GM18873 (cell line): ENCODE measurements at regions not wholly inside any gene's neighbourhood (a gene's known extent, or its start where the extent isn't known, plus 50 kb on each side); places are given as distances from the start of the nearest gene placed in this dataset.
"Not testable (repeated sequence)": the region's sequence is repeated elsewhere in the genome, so short reads cannot be mapped to it uniquely, and the experiment has no call there.

Experiments
- ATAC-seq: cut with Tn5 transposase; IDR thresholded peaks from one replicate; pipeline ENCODE4 v1.9.1; 2021; ENCODE audit warnings: mild to moderate bottlenecking, moderate library complexity, moderate number of reproducible peaks; ENCODE audit not compliant: unreplicated experiment, low FRiP score

DNA sequence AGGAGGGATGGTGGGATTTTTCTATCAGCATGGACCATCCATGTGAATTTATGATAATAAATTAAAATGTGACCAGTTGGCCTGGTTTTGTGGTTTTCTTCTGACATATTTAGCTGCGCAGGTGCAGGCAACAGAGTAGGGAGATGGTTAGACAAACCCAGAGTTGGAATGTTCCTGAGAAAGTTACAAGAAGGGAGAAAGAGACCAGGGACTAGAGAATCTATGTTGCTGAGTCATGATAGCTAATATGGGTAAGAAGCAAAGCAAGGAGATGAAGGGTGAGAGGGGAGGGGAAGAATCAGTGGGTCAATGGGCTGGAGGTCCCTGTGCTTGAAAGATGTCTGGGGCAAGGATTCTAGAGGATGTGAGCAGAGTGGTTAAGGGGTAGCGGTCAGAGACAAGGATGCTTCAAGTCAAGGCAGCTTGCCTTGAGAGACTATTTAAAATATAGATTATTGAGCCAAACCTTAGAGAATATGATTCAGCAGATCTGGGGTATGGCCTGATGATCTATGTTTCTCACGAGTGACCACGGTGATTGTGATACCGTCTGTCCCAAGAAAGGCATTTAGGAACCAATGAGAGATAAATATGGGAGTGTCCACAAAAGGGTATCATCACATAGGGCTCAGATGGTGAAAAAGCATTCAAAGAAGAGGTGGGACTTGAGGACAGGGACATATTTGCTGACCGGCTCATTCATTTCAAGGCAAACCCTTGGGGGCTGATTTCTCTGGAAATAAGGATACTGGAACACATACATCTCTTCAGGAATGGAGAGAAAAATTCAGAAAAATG lies 219.7 kb upstream of the PLD5 start:
- ATAC-seq, result no peak

- no peak for ATAC-seq
Measured at GRCh38 chr1:242738702-242739645, 214.5 kb upstream of the PLD5 start.

GRCh38 chr1:242736611-242737010 lies 212.1 kb upstream of the PLD5 start:
- no peak for ATAC-seq

- ATAC-seq, result no peak
Measured at GRCh38 chr1:242735323-242735722, 210.8 kb upstream of the PLD5 start.

DNA sequence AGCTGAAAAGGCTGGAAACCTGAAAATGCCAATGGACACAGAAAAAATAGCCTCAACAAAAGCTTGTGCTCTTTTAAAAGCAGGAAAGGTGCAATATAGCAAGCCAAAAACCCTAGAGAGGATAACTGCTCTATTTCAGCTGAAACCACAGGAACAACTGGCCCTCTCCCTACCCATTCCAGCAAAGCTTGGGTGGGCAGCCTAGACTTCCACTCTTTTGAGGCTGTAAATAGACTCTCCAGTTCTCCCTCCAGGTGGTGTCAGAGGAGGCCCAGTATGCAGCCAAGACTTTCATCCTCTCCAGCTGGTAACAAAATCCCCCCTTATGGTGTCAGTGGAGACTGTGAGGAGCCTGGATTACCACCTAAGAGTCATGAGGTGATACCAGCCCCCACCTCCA lies 206.9 kb upstream of the PLD5 start:
- ATAC-seq, result no peak

DNA sequence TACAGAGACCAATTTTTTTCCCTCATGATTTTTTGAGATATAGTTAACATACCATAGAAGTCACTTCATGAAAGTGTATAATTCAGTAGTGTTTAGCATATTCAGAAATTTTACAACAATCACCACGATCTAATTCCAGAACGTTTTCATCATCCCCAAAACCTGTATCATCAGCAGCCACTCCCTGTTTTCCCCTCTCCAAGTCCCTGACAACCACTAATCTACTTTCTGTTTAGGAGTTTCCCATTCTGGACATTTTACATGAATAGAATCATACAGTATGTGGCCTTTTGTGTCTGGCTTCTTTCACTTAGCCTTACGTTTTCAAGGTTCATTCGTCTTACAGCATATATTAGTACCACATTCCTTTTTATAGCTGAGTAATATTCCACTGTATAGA lies 204.2 kb upstream of the PLD5 start:
- ATAC-seq, result no peak

- ATAC-seq, result no peak
Measured at GRCh38 chr1:242723044-242723716, 198.7 kb upstream of the PLD5 start.

DNA sequence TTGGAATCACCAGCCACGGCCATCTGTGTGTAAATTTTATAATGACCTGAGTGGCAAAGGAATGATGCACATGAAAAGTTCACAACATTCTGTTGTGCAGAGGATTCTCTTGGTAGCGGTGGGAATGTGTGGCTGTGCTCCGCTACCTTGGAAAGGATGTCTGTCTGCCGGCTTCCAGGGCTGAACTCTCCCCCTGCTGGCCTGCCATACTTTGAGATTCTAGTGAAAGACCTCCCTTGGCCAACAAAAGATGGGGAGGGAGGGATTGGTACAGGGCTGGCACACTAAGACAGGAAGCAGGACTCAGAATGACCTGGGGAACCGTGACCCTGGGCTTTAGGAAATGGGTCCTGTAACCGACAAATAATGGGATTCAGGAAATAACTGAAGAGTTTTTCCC lies 194.5 kb upstream of the PLD5 start:
- no peak for ATAC-seq

DNA sequence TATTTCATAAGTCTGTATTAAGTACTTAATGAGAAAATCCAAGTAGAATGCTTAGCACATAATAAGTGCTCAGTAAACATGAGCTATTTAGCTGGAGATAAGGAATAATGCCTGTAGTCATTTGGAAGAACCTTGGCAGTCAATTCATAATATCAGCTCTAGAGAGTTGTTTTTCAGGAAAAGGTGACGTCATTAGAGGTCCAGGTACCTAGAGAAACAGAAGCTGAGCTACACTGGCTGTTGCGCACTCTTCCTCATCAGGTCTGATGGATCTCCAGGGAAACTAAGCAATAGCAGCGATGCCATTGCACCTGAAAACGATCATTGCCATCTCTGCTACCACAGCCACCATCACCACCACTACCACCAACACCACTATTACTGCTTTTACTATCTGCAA lies 187.8 kb upstream of the PLD5 start:
- no peak for ATAC-seq

DNA sequence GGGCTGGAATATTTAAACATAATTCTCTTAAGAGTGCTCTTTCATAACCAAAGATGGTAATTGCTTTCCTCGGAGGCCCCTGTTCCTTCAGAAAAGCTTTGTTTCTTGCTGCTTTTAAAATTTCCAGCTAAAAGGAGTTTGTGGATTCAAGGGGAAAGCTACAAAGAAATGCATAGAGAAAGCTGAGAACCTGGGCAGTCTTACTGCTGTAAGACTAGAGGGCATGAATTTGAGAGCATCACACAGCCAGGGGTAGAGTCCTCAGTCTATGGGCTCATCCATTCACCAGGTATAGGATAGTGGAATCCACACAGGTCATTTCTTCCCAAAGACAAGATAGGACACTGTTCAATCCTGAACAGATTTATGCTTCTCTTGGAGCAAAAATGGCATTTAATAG lies 186.3 kb upstream of the PLD5 start:
- no peak for ATAC-seq

GRCh38 chr1:242710286-242710685 lies 185.8 kb upstream of the PLD5 start:
- ATAC-seq, result no peak

- ATAC-seq, result no peak
Measured at GRCh38 chr1:242703467-242703866, 179.0 kb upstream of the PLD5 start.

DNA sequence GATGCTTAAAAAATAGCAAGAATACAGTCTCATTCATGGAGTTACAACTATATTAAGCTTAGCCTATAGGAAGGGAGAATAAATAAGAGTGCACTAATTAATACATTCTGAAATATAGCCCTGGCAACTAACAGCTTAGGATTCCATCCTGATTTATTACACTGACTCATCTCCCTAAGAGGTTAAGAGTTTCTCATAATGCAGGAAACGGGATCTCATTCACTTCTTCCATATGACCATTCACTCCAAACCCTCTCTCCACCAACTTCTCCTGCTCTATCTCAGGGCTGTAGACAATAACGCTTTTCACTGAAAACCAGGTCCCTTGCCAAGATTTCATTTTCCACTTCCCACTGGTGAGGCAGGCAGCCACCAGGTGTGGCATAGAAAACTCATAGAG lies 168.5 kb upstream of the PLD5 start:
- ATAC-seq, result no peak

- no peak for ATAC-seq
Measured at GRCh38 chr1:242691610-242691945, 167.1 kb upstream of the PLD5 start.

GRCh38 chr1:242690849-242691609 lies 166.5 kb upstream of the PLD5 start:
- no peak for ATAC-seq

- ATAC-seq, result no peak
Measured at GRCh38 chr1:242689378-242689777, 164.9 kb upstream of the PLD5 start.

DNA sequence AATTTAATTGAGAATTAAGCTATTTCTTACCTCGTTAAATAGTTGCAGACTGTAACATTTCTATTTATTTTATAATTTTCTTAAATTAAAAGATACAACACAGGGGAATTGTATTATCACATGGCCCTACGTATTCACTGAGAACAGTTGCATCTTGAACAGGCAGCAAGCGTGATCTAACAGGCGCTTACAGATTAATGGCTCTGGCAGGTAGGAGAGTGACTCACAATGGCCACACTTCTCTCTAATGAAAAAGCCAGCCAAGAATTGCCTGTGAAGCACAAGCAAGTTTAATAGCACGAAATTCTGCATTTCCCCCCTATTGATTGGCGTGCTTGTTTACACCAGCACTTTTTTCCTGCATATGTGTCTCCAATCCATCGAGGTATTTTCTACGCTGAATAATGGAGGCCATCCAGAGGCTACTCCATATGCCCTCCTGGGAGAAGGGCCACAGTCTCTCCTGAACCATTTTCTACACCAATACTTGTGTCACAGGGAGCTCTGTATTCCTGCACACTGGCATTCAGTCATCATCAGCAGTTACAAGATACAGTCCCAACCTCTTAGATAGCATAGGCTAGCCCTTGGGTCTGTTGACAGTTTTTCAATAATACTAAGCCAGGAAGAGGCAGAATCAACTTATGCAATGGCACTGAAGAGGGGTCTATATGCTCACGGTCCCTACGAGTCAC lies 150.6 kb upstream of the PLD5 start:
- ATAC-seq, result no peak

GRCh38 chr1:242673652-242674051 lies 149.2 kb upstream of the PLD5 start:
- ATAC-seq, result no peak

- ATAC-seq, result not testable (repeated sequence)
Measured at GRCh38 chr1:242673165-242673564, 148.7 kb upstream of the PLD5 start.

GRCh38 chr1:242670019-242670418 lies 145.5 kb upstream of the PLD5 start:
- no peak for ATAC-seq
